GF-D8 (cell line): ENCODE measurements at regions not wholly inside any gene's neighbourhood (a gene's known extent, or its start where the extent isn't known, plus 50 kb on each side); places are given as distances from the start of the nearest gene placed in this dataset.

ENCODE experiments used
- DNase-seq: peaks from one replicate; lab custom pipeline; 2025; lab: John Stamatoyannopoulos, UW

DNA sequence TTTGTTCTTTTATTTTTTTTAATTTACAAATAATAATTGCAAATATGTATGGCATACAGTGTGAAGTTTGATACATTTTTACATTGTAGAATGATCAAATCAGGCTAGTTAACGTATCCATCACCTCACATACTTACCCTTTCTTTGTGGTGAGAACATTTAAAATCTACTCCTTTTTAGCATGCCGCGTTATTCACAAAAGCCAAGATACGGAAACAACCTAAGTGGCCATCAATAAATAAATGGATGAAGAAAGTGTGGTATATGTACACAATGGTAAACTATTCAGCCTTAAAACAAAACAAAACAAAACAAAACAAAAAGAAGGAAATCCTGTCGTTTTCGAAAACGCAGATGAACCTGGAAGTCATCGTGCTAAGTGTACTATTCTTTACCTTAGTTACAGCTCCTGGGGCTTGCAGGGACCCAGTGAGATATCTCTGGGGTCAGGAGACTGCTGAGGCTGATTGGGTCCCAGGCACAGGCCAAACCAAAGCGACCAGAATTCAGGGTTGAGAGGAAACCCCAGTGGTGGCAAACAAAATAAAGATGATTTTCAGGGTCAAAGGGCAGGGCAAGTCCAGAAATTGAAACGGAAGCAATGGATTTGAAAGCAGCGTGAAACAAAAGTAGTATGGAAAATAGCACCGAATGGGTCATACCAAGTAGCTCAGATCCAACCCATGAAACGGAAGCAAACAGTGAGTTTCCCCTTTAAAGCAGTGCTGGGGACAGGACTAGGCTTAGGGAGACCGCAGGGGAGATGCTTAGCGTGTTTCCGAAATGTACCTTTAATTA is 188.2 kb downstream of the PLPP3 start:
- DNase-seq = no peak

DNA sequence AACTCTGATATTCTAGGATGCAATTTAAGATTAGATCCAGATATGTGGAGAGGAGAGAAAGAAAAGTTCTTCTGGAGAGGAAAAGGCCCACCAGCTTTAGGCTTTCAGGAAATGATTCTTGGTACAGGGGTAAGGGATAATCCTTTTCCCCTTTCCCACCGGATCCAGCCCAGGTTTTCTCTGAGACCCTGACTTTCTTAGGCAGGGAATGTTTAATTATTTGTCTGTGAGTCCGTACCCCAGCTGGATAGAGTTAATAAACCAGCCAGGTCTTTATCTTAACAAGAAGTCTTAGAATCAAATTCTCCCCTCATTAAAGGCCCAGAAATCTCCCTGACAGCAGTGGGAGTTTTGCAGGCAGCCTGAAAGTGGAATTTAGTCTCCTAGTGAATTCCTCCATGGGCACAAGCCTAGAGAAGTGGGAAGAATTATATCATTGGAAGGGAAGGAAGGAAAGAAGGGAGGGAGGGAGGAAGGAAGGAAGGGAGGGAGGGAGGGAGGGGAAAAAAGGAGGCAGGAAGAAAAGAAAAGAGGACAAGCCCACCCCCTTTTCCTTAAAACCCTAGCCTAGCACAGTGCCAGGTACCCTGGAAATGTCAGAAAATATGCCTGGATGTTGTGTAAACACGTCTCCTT is 189.0 kb downstream of the PLPP3 start:
- DNase-seq = no peak

DNA sequence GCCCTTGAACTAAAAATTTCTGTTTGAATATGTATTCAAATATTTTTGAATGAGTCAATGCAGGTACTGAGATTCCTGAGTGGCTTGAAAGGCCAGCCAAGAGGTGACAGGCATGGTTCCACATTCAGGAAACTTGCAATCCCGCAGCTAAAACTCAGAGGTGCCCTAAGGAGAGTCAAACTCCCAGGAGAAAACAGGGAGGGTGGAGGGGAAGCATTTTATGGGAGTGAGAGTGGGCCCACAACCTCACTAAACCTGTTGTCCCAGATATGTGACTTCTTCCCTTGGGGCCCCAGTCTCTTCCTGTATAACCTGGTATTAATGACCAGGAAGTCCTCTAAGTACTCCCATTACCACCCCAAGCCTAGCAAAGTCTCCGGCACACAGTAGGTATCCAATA is 189.6 kb downstream of the PLPP3 start:
- DNase-seq = no peak

DNA sequence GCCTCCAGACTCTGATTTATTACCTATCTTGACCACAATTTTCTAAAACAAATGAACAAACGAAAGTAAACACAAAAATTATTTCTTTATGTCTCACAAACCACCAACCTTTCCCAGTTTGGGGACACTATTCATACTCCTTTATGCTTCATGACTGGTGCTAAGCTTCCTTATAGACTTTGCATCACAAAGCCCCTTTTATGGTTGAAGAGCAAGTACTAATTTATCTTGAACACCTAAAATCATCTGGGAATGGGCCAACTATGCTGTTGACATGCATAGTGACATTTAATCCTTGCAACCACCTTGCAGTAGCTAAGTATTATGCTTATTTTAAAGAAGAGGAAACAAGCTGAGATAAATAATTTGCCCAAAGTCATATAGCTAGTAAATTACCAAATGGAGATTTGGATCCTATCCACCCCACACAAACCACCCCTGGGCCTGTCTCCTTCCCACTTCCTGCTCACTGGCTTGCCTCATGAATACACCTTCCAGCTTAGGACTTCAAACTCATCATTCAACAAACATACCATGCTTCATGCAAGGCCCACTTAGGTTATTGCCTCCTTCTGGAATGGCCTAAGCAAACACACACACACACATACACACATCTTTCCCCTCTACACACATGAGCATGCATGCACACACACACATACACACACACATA is 192.2 kb downstream of the PLPP3 start:
- no peak for DNase-seq

DNA sequence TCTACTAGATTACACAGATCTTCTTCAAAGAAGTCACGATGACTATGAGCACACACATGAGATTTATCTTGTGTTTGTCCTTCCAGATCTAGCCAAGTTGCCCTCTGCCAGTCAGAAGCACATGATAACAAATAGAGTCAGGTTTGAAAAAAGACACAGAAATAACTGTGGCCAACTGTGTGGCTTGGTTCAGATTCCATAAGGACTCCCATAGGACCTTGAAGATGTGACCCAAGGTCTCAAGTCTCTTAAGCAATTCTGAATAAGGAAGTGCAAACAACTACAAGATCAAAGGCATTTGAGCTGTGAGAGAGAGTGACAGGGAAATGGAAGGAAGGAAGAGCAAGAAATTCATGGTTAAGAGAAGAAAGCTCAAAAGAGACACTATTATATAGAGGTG is 194.0 kb downstream of the PLPP3 start:
- DNase-seq = no peak

DNA sequence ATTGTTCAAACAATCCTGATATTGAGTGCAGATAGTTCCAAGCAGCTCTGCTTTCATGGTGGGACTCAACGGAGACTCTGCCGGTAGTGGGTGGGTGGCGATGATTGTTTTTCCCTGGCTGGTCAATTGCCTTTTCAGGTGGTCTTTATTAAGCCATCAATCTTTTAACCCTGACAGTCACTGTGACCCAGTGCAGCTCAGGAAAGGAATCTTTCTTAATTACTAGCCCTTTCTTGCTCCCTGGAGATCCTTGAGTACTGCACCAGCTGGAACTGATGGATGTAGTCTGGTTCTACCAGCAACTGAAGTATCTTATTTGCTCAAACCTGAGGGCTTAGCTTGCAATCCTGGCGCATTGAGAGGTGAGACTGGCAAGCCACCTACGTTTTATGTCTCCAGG is 196.4 kb downstream of the PLPP3 start:
- no peak for DNase-seq

DNA sequence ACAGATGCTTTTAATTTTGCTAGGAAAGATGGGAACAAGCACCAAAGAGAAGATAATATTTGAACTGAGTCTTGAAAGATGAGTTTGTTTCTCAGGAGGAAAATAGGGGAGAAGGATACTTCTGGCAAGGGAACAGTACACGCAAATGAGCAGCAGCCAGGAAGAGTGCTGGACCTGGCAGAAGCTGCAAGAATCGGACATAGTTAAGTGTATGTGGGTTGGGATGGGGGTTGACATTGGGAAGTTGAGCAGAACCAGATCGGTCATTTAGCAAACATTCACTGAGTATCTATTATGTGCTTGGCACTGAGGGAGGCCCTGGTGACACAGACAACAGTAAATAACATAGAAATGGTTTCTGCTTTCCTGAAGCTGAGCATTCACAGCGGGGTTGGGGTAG is 198.8 kb downstream of the PLPP3 start:
- no peak for DNase-seq

DNA sequence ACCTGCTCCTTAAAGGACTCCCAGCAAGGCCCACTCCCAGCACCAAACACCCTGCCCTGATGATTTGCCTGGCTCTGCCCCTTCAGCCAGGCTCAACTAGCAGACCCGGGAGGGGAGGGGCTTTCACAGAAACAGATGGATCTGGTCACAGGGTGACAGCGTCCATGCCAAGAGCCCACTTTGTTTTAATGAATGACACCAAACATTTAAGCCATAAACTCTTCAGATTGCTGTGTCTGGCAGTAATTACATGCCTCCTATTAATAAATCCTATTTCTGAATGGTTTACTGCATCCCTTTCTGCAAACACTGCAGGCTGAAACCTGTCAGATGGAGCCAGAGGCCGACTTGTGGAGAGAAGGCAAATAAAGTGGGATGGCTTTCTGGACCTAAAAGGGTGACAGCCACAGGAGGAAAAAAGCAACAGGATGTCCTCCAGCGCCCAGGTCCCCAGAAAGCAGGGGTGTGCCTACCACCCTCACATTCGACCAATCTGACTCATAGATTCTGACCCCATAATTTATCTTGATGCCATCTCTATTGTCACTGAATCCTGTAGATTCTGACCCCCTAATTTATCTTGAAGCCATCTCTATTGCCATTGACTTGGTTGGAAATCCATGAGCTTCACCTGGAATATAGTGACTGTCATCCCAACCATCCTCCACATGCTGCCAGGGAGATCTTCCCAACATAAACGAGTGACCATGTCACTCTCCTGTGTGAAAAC is 200.9 kb downstream of the PLPP3 start:
- no peak for DNase-seq

DNA sequence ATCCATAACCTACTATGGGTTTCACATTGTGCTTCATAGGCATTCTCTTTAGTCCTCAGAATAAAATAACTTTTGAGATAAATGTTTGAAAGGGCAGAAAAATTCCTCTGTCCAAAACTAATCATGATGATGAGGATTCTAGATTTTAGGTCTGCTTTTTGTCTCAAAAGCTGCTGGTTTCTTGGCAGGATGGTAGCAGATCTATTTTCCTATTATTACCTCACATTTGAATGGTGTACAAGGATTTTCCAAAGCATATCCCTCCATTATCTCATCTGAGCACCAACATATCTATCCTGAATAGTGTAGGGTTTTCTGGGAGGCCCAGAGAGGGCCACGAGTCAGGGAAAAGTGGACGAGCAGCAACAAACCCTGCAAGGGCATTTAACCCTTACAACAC is 201.9 kb downstream of the PLPP3 start:
- DNase-seq = no peak

DNA sequence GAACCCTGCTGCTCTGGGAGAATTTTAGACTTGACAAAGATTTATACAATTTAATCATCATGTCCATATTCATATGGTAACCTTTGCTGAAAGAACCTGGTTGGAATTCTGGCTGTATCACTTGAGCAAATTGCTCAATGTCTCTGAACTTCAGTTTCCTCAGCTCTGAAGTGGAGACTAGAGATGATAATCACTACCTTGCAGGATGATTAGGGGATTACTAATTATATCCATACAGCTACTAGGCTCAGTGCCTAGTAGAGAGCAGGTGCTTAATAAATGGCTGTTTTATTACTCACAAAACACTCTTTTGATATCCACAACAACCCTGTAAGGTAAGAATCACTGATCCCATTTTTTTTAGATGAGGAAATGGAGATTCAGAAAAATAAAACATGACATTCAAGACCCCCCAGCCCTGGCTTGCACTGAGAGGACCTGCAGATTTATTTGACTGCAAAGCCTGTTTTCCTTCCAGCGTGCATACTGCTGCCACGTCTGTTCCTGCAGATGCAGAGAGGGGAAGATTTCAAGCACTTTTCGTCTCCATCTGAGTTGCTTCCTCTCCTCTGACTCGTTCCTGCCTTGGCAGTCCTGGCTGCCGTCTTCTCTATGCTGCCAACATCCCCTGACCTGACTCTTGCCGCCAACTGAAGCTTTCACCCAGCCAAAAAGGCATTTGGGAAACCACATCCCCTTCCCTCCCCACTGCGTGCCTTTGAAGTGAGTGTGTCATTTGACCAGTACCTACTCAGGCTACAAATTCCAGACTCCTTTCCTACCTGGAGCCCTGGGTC is 203.0 kb downstream of the PLPP3 start:
- DNase-seq = no peak

DNA sequence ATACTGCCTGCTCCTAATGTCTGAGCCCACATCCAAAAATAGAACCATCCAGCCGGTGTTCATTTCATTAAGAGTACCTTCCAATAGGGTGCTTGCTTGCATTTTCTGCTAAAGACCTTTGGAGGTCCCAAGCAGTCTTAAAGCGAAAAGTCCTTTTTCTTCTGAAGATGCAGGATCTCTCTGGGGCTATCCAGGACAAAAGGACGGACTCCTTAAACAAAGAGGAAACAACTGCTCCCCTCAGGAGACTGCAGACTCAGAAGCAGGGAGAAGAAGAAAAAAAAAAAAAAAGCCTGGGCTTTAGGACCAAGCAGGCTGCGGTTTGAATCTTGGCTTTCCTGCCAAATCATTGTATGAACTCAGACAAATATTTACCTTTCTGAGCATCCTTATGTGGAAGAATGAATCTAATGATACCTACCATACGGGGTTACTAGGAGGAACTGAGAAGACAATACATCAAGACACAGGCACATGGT is 204.0 kb downstream of the PLPP3 start:
- DNase-seq = no peak

DNA sequence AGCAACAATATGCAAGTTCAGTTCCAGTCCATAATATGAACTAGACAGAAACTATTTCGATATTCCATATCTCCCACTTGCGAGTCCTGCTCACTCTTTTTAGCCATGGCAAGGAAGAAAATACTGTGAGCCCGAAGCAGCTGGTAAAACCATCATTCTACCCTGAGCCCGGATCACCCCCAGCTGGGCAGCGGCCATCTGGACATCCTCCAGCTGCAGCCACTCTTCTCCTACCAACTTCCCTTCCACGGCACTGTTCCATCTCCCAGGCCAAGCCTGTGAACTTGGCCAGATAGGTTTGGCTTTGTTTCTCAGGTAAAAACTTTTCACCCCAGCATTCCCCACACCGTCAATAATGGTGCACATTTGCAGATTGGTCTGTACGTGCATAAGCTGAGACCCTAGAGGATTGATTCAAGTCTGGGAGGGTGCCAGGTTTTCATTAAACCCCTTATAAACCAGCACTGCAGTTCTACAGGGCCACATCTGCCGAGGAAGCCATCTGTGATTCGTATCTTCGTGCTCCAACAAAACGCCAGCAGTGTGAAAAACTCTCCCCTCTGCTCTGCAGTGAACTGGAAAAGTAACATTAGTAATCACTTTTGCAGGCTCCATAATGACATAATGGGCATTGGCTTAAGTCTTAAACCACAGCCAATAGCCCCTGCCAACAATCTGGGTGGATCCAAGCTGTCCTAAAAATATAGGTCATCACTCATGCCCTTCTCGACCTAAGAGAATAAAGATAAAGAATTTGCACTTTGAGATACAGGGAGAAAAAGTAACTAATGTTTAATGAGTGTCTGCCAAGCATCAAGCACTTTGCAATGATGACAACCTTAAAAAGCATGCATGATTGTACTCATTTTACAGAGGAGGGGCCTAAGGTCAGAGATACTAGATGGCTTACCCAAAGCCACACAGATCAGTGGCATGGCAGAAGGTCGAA is 205.1 kb downstream of the PLPP3 start:
- DNase-seq = no peak

DNA sequence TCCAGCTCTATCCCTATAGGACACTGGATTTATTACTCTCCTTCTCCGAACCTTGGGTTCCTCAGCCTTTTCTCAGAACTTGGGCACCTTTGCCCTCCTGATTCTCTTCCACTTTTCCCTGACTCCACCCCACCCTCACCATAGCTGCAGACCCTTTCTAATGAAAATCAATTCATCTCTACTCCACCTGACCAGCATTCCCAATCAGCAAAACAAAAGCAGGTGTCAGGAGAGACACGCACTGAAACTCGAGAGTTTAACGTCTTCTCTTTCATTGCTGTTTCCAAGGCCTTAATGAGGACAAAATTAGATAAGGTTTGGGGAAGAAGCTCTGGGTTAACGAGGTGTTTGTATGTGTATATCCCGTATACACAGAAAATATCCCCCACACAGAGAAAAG is 208.8 kb downstream of the PLPP3 start:
- DNase-seq = no peak

DNA sequence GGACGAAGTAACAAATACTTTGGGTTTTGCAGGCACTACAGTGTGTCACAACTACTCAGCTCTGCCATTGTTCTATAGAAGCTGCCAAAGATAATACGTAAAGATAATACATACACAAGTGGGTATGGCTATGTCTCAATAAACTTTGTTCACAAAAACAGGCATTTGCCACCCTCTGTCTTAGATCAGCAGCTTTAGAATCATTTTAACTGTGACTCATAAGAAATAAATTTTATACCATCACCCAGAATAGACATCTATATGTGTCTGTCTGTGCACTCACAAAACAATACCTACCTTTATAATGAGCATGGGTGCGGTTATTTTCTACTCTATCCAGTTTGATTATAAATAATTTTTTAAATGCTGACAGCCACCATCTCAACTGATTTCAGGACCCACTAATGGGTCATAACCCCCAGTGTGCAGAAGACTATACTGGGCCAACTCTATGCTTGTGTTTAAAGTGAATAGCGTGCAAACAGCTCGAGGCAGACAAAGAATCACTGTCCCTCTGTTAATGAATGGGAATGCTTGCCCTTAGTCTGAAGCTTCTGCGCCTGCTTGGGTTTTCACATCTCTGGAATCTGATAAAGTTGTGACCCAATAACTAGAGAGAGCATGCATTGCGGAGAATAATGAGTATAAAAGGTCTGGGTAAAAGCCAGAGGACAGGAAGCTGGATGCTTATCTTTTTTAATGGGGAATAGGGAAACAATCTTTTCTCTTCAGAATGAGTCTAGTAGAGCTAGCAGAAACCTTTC is 216.2 kb downstream of the PLPP3 start:
- no peak for DNase-seq

DNA sequence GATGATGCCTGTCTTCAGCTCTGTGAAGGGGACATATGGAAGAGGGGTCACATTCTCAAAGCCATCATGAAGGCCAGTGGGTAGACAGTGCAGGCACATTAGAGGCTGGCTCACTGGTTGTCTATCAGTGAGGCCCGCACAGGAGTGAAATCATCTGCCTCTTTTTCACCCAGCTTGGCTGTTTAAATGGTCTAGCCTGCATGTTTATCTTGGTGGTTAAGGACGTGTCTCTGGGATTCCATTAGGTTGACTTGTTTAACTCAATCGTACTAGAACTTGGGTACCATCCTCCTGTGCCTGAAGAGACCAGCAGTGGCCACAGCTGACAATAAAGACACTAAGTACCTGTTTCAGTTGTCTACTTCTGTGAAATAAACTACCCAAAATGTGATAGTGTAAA is 219.3 kb downstream of the PLPP3 start:
- no peak for DNase-seq

DNA sequence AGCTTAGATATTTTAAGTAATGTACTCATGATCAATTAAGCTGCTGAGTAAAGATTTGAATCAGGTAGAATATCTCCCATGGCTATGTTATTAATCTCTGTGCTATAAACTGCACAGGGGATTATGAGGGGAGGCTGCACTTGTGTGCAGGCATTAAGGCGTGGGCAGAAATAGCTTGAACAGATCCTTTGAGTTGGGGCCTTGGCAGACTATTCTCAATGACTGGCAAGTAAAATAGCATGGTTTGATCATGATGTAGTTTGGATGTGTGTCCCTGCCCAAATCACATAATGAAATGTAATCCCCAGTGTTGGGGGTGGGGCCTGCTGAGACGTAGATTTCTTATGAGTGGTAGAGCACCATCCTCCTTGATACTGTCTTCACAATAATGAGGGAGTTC is 220.3 kb downstream of the PLPP3 start:
- no peak for DNase-seq

DNA sequence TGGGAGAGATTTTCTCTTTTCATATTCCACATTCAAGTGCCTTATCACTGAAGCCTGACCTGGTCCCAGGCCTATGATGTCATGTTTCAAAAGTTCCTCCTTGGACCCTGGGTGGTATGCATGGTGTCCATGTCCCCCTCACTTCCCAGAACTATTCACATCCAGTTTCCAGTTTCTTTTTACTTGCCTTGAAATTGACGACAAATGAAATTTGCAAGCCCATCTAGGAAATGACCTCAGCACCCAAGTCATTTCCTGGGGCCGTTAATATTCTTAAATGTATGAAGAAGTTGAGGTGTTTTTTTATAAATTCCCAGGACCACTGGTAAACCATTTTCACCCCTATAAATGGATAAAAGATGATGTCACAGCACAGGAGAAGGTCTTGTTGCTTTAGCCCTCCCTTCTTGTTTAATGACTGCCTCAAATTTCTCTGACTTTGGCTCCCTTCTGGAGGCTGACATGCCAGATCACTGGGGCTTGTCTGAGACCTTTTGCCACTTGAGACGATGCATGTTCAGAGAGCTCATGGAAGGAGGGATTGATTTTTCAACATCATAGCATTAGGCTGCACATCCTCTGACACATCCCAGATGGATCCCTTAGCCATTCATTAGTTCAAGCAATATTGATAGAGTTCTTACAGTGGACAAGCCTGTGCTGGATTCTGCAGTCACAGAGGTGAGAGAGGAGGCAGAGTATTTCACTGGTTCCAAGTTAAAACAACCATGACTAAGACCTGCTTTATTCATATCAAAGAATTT is 221.3 kb downstream of the PLPP3 start:
- no peak for DNase-seq

DNA sequence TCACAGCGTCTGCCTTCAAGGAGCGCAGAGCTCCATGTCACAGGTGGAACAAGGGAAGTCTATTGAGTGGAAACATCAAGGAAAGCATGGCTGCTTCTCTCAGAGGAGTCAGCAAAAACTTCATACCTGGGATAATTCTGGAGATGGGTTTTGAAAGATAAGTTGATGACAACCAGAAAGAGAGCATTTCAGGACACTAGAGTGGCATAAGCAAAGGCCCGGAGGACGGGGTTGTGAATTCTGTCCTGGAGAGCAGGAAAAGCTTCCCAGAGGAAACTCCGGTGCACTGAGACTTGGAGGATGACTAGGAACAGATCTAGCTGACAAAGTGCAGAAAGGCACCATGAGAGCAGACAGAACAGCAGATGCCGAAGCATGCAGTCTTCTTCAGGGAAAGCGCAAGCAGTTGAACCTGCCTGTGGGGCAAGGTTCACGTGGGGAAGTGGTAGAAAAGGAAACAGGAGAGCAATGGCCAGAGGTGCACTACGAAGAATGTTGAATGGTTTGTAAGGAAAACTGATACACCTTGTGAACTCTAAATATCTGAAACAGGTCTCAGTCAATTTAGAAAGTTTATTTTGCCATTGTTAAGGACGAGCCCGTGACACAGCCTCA is 222.9 kb downstream of the PLPP3 start:
- DNase-seq = no peak

DNA sequence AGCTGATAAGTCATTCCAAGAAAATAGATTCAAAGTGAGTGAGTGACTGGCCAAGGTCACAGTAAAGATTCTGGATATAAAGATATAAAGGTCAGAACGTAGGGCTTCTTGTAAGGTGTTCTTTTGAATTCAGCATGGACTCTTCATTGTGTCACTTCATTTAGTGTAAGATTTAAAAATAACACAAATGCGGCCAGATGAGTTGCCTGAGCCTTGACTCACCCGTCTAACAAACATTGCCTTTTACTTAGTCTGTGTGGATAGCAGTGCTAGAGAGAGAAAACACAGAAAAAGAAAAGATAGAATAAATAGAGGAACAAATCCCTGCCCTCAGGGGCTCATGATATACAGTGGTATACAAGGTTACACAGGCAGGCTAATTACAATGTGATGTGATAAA is 223.4 kb downstream of the PLPP3 start:
- DNase-seq = no peak
